ENCODE measurements at regions not wholly inside any gene's neighbourhood (a gene's known extent, or its start where the extent isn't known, plus 50 kb on each side); places are given as distances from the start of the nearest gene placed in this dataset.

DNA sequence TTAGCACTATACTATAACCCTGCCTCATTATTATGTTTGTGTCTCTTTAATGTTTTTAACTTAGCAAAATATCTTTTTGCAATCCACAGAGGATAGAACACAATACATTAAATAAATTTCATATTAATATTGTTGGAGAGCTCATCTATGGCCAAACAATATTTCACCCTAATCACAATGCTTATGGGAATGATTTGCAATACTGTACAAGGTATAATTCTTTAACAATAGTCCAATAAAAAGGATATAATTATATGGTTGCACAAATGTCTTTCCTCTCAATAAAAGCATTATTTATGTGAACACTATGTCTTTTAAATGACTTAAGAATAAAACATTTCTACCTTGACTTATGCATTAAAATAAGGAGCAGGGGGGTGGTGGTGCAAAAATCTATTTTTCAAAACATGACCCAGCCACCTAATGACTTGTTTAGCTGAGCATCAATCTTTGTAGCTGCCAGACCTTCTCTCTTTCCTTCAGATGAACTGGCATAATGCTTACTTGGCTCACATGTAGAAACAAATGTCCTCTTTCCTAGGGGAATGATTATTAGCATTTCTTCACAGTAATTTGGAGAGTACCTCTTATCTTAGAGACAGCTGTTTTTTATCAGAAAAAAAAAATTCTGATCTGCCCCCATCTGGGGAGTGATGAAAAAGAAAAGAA is 1933.6 kb upstream of the LRRTM1 start:
- H3K9ac ChIP-seq (ENCODE audit: insufficient read depth in 1 of 2, low read depth in 2 of 2, low read length in 2 of 2), result no peak overlapping the region
- TF ChIP-seq, protein P1, sequence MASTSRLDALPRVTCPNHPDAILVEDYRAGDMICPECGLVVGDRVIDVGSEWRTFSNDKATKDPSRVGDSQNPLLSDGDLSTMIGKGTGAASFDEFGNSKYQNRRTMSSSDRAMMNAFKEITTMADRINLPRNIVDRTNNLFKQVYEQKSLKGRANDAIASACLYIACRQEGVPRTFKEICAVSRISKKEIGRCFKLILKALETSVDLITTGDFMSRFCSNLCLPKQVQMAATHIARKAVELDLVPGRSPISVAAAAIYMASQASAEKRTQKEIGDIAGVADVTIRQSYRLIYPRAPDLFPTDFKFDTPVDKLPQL (IDR thresholded peaks at IDR 0.05; ENCODE audit: extremely low read depth, insufficient read length), result no peak
- TF ChIP-seq MTA1 (IDR thresholded peaks at IDR 0.05; ENCODE audit: borderline replicate concordance), result no peak
- no peak for TF ChIP-seq ZZZ3 (IDR thresholded peaks at IDR 0.05)
- TF ChIP-seq EP400 (IDR thresholded peaks at IDR 0.05), result no peak
- H2AFZ ChIP-seq (ENCODE audit: low read depth, low read length), result no peak overlapping the region
- BruUV-seq (replicated peaks), result no TSS peak
- CTCF ChIA-PET (ENCODE audit: low intra/inter-chr PET ratio), result no interaction called here
- H3K4me2 ChIP-seq (ENCODE audit: insufficient read depth, low read length), result no peak overlapping the region
- H3K9me1 ChIP-seq (ENCODE audit: control insufficient read depth, insufficient read depth, low read length), result no peaks in the 10 kb centered on the region
- no peaks in the 10 kb centered on the region for H3K27me3 ChIP-seq (ENCODE audit: control insufficient read depth in 2 of 2, insufficient read depth in 2 of 2, low read length in 2 of 2)
- H3K79me2 ChIP-seq (ENCODE audit: control insufficient read depth, insufficient read depth, low read length), result no peaks in the 10 kb centered on the region
- POLR2A ChIA-PET, result no interaction called here
- H3K4me3 ChIP-seq, result no peak overlapping the region
- no peaks in the 10 kb centered on the region for H3K4me1 ChIP-seq (replicated peaks in 1 of 2; ENCODE audit: control insufficient read depth in 2 of 2, insufficient read depth in 2 of 2, low read length in 2 of 2)
- H3K36me3 ChIP-seq (ENCODE audit: control insufficient read depth, insufficient read depth, low read length), result no peaks in the 10 kb centered on the region
- DNase-seq (ENCODE audit: extremely low read depth in 1 of 4, low spot score in 3 of 4) (no peak), ATAC-seq (no peak), FAIRE-seq (no peak)
- in situ Hi-C loops (cut with MboI) (no loop called here), intact Hi-C loops (cut with micrococcal nuclease) (no loop called here)
- H3K9me3 ChIP-seq (replicated peaks; ENCODE audit: control insufficient read depth, insufficient read depth, low read depth, low read length), result no peaks in the 10 kb centered on the region
- no peaks in the 10 kb centered on the region for H4K20me1 ChIP-seq (replicated peaks; ENCODE audit: control insufficient read depth, insufficient read depth, low read length)
- no peak overlapping the region for H3K27ac ChIP-seq (ENCODE audit: extremely low read depth, low read depth, low read length)

DNA sequence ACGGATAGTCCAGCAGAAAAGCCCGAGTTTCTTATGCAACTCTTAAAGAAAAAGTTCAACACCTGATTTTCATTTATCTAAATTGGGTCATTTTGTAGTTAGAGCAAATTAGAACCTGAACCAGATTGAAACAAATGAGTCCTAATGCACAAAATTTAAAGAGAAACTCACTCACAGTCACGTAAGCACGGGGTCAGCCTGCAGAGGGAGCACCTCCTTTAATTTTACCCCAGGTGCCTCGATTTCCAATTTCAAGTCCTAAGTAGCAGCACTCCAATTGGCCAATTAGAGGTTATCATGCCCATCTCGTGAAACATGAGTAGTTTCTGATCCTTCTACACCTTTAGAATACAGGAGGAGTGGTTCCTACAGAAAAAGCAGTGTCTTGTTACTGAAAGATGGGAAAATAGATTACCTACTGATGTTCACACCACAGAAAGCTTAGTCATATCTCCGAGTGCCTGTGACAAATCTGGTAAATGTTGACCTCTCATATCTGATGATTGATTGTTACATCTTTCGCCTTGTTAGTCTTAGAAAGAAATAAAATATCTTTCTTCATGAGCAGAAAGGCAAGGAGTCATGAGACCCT is 1929.8 kb upstream of the LRRTM1 start:
- WGBS (ENCODE audit: insufficient coverage, low coverage, missing lambda C conversion rate), result under 1% methylated on average over 8 of the region's 8 CpGs
- ChIA-PET POLR2A (no interaction called here), CTCF (ENCODE audit: low intra/inter-chr PET ratio) (no interaction called here)
- TF ChIP-seq FOXM1 (IDR thresholded peaks at IDR 0.05; ENCODE audit: low read depth) (no peak), FOXM1 (CRISPR knock-in tag; IDR thresholded peaks at IDR 0.05; ENCODE audit: low read depth) (no peak), ZFX (CRISPR knock-in tag; IDR thresholded peaks at IDR 0.05) (no peak), PHF8 (IDR thresholded peaks at IDR 0.05; ENCODE audit: borderline replicate concordance, low read length) (no peak), NEUROD1 (IDR thresholded peaks at IDR 0.05; ENCODE audit: borderline replicate concordance, low read depth, low read length, partially characterized antibody) (no peak), BCOR (IDR thresholded peaks at IDR 0.05) (no peak), BRD9 (IDR thresholded peaks at IDR 0.05; ENCODE audit: low read depth, partially characterized antibody) (no peak), NFRKB (IDR thresholded peaks at IDR 0.05; ENCODE audit: low read depth) (no peak), ESRRB (CRISPR knock-in tag; IDR thresholded peaks at IDR 0.05; ENCODE audit: borderline replicate concordance) (no peak), HIVEP1 (CRISPR knock-in tag; IDR thresholded peaks at IDR 0.05) (no peak), MEF2D (tag; conservative IDR thresholded peaks at IDR 0.05; ENCODE audit: low read depth) (no peak)
- TF ChIP-seq, protein P2, sequence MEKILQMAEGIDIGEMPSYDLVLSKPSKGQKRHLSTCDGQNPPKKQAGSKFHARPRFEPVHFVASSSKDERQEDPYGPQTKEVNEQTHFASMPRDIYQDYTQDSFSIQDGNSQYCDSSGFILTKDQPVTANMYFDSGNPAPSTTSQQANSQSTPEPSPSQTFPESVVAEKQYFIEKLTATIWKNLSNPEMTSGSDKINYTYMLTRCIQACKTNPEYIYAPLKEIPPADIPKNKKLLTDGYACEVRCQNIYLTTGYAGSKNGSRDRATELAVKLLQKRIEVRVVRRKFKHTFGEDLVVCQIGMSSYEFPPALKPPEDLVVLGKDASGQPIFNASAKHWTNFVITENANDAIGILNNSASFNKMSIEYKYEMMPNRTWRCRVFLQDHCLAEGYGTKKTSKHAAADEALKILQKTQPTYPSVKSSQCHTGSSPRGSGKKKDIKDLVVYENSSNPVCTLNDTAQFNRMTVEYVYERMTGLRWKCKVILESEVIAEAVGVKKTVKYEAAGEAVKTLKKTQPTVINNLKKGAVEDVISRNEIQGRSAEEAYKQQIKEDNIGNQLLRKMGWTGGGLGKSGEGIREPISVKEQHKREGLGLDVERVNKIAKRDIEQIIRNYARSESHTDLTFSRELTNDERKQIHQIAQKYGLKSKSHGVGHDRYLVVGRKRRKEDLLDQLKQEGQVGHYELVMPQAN (IDR thresholded peaks at IDR 0.05; ENCODE audit: borderline replicate concordance), result no peak

More for the DNA sequence above, 1929.8 kb upstream of the LRRTM1 start:
- Histone ChIP-seq H3K27me3 (ENCODE audit: control insufficient read depth in 2 of 2, insufficient read depth in 2 of 2, low read length in 2 of 2) (no peaks in the 10 kb centered on the region), H4K20me1 (replicated peaks; ENCODE audit: control insufficient read depth, insufficient read depth, low read length) (no peaks in the 10 kb centered on the region), H3K27ac (ENCODE audit: extremely low read depth, low read depth, low read length) (no peak overlapping the region), H3K79me2 (ENCODE audit: control insufficient read depth, insufficient read depth, low read length) (no peaks in the 10 kb centered on the region), H3K4me2 (ENCODE audit: insufficient read depth, low read length) (no peak overlapping the region), H3K9me1 (ENCODE audit: control insufficient read depth, insufficient read depth, low read length) (no peaks in the 10 kb centered on the region), H3K4me1 (replicated peaks in 1 of 2; ENCODE audit: control insufficient read depth in 2 of 2, insufficient read depth in 2 of 2, low read length in 2 of 2) (no peaks in the 10 kb centered on the region), H3K4me3 (no peak overlapping the region), H3K36me3 (ENCODE audit: control insufficient read depth, insufficient read depth, low read length) (no peaks in the 10 kb centered on the region), H3K9me3 (replicated peaks; ENCODE audit: control insufficient read depth, insufficient read depth, low read depth, low read length) (no peaks in the 10 kb centered on the region), H3K9ac (ENCODE audit: insufficient read depth in 1 of 2, low read depth in 2 of 2, low read length in 2 of 2) (no peak overlapping the region), H2AFZ (ENCODE audit: low read depth, low read length) (no peak overlapping the region)
- in situ Hi-C loops (cut with MboI), result no loop called here
- intact Hi-C loops (cut with micrococcal nuclease), result no loop called here
- ATAC-seq (no peak), FAIRE-seq (no peak), DNase-seq (ENCODE audit: extremely low read depth in 1 of 4, low spot score in 3 of 4) (no peak)
- no TSS peak for BruUV-seq (replicated peaks)
